ENCODE measurements at regions not wholly inside any gene's neighbourhood (a gene's known extent, or its start where the extent isn't known, plus 50 kb on each side); places are given as distances from the start of the nearest gene placed in this dataset.
A peak's percentile ranks its signal among the peaks of the same experiment; 100 is the strongest.

DNA sequence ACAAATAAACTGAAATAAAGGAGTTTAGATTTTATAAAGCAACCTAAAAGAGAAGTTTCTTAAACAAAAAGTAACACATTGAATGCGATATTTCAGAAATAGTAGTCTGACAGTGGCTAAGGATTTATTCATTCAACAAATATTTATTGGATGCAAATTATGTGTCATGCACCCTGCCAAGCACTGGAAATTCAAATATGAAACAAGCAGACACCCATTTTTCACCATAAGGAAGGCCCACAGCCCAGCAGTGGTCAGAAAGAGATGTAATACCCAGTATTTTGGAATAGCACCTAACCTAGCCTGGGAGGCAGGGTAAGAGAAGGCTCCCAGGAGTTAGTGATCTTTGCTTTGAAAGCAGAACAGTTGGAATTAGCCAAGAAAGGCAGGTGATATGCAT lies 855.1 kb upstream of the TENM3 start:
- H3K4me3 ChIP-seq (ENCODE audit: low read depth, low read length) = no peak overlapping the region
- TF ChIP-seq, protein P1, sequence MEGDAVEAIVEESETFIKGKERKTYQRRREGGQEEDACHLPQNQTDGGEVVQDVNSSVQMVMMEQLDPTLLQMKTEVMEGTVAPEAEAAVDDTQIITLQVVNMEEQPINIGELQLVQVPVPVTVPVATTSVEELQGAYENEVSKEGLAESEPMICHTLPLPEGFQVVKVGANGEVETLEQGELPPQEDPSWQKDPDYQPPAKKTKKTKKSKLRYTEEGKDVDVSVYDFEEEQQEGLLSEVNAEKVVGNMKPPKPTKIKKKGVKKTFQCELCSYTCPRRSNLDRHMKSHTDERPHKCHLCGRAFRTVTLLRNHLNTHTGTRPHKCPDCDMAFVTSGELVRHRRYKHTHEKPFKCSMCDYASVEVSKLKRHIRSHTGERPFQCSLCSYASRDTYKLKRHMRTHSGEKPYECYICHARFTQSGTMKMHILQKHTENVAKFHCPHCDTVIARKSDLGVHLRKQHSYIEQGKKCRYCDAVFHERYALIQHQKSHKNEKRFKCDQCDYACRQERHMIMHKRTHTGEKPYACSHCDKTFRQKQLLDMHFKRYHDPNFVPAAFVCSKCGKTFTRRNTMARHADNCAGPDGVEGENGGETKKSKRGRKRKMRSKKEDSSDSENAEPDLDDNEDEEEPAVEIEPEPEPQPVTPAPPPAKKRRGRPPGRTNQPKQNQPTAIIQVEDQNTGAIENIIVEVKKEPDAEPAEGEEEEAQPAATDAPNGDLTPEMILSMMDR (IDR thresholded peaks at IDR 0.05; ENCODE audit: low read depth, low read length) = no peak
- DNase-seq (ENCODE audit: low read depth, low spot score) = no peak
- in situ Hi-C loops (cut with HindIII; ENCODE audit: low sequenced_read_pairs) = no loop called here

DNA sequence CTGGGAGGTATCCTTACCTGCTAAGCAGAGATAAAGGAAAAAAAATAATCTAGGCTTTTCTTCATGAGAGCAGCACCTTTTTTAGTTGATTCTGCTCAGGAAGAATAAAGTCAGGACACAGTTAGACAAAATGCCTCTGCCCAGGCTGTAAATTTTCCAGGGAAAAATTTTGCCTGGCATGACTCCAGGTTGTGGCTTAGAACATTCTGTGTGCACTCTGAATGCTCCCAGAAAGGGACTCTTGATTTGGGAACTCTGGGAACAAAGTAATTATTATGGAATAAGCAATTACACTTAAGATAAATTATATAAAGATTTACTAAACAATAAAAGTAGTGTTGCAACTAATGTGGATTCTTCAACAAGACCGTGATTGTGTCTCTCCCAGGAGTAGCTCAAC lies 826.2 kb upstream of the TENM3 start:
- peak; percentile 3 for DNase-seq (ENCODE audit: low read depth, low spot score)
- TF ChIP-seq, protein P1 (IDR thresholded peaks at IDR 0.05; ENCODE audit: low read depth, low read length) = no peak
- no peak overlapping the region for H3K4me3 ChIP-seq (ENCODE audit: low read depth, low read length)
- in situ Hi-C loops (cut with HindIII; ENCODE audit: low sequenced_read_pairs) = no loop called here

DNA sequence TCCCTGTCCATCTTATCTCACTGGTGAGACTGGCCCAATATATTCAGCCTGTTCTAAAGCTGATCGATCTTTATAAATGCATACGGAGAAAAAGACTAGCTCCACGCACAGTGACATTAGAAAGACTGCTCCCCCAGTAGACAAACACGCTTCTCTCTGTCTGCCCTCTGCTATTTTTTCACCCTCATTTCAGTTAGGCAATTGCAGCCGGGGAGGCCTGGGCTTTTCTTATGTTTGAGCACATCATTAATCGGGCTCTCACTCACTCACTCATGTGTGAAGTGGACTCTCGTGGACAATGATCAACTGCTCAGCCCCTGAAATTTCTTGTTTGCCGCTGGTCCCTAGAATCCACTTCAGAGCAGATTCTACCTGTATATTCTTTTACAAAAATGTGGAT lies 824.7 kb upstream of the TENM3 start:
- DNase-seq (ENCODE audit: low read depth, low spot score) = no peak

DNA sequence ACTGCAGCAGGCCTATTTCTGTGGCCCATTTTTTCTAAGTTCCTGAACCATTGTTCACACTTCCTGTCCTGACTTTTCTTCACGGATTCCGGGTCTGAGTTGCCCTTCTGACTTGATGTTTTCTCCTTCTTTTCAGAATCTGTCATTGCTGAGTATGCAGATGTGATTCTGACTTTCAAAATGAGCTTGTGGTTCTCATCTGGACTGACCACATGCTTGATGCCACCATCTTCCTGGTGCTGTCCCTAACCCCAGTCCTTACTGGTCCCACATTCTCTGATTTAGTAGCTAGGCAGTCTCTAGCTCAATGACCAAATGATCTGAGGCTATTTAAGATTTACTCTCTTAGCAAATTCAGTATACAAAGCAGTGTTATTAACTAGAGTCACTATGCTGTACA lies 822.3 kb upstream of the TENM3 start:
- TF ChIP-seq, protein P1 (IDR thresholded peaks at IDR 0.05; ENCODE audit: low read depth, low read length) = no peak
- in situ Hi-C loops (cut with HindIII; ENCODE audit: low sequenced_read_pairs) = no loop called here
- DNase-seq (ENCODE audit: low read depth, low spot score) = no peak
- H3K4me3 ChIP-seq (ENCODE audit: low read depth, low read length) = no peak overlapping the region

More for the DNA sequence above, 824.7 kb upstream of the TENM3 start:
- TF ChIP-seq, protein P1 (IDR thresholded peaks at IDR 0.05; ENCODE audit: low read depth, low read length) = no peak
- no peak overlapping the region for H3K4me3 ChIP-seq (ENCODE audit: low read depth, low read length)
- in situ Hi-C loops (cut with HindIII; ENCODE audit: low sequenced_read_pairs) = no loop called here

DNA sequence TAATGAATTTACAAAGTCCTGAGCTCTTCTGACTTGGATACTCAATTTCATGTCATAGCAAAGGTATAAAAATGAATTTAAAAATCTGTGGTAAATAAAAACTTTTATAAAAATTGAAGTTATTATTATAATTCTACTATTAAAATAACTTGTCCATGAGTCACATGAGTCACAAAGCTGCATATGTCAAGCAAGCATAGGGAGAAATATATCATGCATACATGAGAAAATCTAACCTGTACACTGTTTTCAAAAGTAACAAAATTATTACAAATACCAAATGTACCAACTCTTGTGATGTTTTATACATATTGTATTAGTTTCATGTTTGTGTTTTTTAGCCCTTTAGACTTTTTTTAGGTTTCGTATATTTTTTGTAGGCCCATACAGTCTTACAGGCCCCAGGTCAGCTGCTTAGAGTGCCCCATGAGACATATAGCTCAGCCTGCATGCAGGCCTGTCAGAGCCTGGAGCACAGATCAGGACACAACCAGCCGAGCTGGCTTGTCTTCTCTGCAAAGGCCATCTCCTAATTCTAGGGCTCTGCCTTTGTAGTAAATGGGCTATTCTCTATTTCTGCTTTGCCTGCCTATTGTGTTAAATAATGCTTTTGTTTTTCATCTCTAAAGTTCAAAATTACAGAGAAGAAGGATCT lies 818.7 kb upstream of the TENM3 start:
- no peak overlapping the region for H3K4me3 ChIP-seq (ENCODE audit: low read depth, low read length)
- in situ Hi-C loops (cut with HindIII; ENCODE audit: low sequenced_read_pairs) = no loop called here
- DNase-seq (ENCODE audit: low read depth, low spot score) = no peak
- TF ChIP-seq, protein P1 (IDR thresholded peaks at IDR 0.05; ENCODE audit: low read depth, low read length) = no peak

DNA sequence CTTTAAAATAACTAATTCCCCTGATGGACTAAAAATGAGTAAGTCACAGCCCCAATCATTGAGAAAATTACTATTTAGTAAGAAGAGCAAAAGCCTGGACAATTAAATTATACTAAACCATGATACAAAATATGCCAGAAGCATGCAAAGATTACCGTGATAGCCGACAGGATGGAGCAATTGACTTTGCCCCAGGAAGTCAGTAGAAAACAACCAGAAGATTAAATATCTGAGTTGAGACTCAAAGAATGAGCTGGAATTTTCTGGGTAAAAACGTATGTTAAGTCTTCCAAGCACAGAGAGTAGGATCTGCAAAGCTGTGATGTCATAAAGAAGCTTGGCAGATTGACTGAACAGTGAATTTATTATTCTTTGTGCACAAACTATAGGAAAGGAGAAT lies 816.1 kb upstream of the TENM3 start:
- H3K4me3 ChIP-seq (ENCODE audit: low read depth, low read length) = no peak overlapping the region
- in situ Hi-C loops (cut with HindIII; ENCODE audit: low sequenced_read_pairs) = no loop called here
- DNase-seq (ENCODE audit: low read depth, low spot score) = no peak
- TF ChIP-seq, protein P1 (IDR thresholded peaks at IDR 0.05; ENCODE audit: low read depth, low read length) = no peak

Data from astrocyte of the spinal cord (primary cell).